Middle frontal gyrus (tissue), 1 donor: ENCODE measurements at regions not wholly inside any gene's neighbourhood (a gene's known extent, or its start where the extent isn't known, plus 50 kb on each side); places are given as distances from the start of the nearest gene placed in this dataset.

Experiments
- DNase-seq: peaks from one replicate; pipeline ENCODE4 v3.0.0-alpha.2; 2015; ENCODE audit warnings: low spot score; ENCODE audit errors: extremely low spot score

DNA sequence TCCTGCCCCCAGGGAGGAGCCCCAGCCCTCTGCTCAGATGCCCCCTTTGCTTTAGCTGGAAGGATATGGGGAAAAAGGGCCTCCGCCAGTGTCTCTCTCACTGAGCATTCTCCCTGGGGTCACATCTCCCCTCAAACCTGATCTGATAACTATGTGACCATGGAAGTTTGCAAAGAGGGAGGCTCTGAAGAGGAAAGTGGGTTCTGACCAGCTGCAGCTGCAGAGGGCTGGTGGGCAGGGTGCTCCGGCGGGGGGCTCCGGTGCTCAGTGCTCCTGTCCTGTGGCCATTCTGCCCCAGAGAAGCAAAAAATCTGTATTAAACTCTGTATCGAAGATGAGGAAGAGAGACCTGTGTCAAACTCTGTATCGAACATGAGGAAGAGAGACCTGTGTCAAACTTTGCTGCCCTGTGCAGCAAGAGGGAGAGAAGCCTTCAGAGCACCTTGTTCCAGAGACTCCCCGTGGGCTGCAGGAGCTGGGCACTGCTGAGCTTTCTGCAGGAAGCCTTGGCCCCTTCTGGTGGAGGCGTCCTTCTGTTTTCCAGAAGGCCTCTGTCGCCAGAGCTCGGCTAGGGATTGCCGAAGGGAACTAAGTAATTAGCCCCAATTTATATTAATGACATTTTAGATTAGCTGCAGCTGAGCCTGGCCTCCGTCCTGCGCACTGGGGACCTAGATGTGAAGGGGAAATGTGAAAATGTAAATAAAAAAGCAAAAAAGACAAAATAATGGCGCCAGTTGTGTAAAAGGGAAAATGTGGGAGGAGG is 186.2 kb upstream of the C1orf174 start:
- no peak for DNase-seq

GRCh38 chr1:4086921-4087320 is 186.8 kb upstream of the C1orf174 start:
- DNase-seq = no peak

GRCh38 chr1:4087530-4088420 is 187.7 kb upstream of the C1orf174 start:
- no peak for DNase-seq

GRCh38 chr1:4088676-4089075 is 188.6 kb upstream of the C1orf174 start:
- DNase-seq = no peak

- no peak for DNase-seq
These were observed 189.5 kb upstream of the C1orf174 start for GRCh38 chr1:4089421-4090175.

- DNase-seq = no peak
These were observed 190.5 kb upstream of the C1orf174 start for GRCh38 chr1:4090556-4090955.

- no peak for DNase-seq
These were observed 191.0 kb upstream of the C1orf174 start for GRCh38 chr1:4090976-4091660.

GRCh38 chr1:4091996-4092395 is 191.9 kb upstream of the C1orf174 start:
- no peak for DNase-seq

DNA sequence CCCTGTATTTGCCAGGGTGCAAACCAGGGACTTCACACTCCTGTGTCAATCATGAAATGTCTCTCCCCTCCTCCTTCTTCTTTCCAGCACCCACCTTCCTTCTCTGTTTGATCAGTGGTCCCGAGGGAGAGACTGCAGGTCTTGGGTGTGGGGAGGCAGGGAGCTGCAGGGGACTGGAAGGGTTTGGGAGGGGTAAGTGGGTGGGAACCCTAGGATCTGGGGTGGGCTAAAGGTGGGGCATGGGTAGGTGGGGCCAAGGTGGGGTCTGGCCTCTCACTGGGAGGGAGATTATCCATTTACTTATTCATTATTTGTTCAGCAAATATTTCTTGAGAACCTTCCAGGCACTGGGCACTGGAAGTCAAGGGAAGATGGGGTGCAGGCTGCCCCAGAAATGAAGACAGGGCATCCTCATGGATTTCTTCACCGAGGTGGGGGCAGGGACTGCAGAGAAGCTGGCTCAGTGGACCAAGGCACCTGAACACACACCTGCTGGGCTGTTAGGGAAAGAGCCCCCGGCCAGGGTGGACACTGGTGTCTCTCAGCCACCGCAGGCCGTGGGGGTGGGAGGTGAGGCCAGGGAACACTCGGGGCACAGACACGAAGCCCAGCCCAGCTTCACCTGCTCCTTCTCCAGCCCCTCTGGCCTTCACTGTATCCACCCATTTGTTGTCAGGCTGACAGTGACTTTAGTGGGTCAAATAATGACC is 193.9 kb upstream of the C1orf174 start:
- no peak for DNase-seq

DNA sequence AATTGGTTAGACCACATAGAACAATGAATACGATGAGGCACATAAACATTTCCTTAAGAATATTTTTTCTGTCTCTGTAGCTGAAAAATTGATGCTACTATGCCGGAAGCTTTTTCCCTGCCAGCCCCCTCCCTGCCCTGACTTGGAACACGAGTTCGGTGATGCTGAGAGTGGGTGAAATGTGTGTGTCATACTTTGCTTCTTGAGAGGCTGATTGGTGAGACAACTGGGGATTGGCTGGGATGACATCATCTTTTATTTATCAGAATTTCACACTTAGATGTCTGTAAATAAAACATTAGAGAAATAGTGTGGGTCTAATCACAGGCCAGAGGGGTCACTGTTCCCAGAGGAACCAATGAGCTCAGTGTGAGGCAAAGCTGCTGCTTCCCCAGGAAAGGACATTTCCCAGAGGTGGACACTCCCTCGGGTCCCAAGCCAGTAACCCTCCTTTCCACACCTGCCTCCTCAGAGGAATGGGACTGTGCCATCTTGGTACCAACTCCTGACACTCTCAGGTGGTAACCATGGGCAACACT is 195.4 kb upstream of the C1orf174 start:
- DNase-seq = no peak

- DNase-seq = no peak
These were observed 201.5 kb upstream of the C1orf174 start for GRCh38 chr1:4101459-4102161.

- no peak for DNase-seq
These were observed 205.3 kb upstream of the C1orf174 start for GRCh38 chr1:4105300-4105880.

DNA sequence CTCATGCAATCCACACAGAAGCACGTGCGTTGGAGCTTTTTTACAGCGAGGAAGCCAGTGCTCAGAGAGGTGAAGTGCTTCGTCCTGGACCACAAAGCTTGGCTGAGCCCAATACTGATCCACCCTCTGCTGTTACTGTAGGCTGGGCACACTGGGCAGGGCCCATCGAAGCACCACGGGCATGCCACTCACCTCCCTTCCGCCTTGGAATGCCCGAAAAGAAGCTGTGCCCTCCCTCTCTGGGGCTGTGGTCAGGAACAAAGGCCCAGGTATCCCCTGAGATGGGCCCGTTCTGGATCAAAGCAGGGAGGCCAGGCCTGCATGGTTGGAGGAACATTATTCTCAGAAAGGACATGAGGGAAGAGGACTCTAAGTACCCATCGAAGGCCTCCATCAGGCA is 206.7 kb upstream of the C1orf174 start:
- DNase-seq = no peak

DNA sequence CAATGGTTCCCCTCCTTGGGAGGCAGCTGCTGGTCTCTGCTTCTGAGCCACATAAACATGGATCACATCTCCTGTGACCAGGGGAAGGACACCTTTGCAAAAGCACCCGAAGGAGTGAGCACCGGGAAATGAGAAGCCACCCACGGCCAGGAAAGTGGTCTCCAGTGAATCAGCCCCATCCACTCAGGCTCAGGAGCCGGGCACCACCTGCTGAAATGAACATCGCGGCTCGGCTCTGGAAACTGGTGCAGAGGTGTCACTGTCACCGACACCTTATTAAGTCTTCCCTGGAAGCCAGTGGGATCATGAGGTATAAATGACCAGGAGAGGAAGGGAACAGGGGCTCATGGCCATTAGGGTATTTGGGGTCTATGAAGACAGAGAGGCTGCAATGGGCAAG is 207.2 kb upstream of the C1orf174 start:
- DNase-seq = no peak

DNA sequence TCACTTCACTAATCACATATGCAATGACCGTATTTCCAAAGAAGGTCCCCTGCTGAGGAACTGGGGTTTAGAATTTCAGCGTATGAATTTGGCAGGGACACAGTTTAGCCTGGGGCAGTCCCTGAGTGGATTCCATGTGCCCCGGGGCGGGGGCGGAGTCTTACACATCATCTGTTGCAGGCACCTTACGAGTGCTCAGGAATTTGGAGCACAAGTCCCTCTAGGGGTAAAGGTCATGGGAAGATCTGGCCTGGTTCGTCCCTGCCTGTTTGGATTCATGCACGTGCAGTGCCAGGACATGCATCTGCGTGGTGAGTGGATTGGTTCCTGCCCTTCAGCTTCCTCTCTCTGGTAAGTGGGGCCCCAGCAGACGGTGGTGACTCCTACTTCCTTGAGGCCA is 208.3 kb upstream of the C1orf174 start:
- DNase-seq = no peak

GRCh38 chr1:4108758-4109627 is 208.9 kb upstream of the C1orf174 start:
- no peak for DNase-seq

- DNase-seq = no peak
These were observed 209.5 kb upstream of the C1orf174 start for GRCh38 chr1:4109628-4109940.

DNA sequence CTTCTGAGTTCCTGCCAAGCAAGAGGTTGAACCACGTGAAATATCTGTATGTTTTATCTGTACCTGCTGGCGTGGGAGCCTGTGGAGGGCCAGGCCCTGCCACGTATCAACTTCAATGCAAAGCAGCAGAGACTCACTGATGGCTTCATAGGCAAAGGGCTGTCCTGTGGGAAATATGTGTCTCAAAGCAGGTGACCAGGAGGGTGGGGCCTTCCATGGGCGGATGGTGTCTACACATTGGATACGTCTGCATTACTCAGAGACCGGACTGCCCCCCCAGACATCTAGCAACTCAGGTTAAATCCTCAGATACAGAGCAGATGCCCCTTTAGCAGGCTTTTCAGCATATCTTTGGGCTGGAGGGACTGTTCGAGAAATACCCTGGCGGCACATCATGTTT is 210.8 kb upstream of the C1orf174 start:
- DNase-seq = no peak

GRCh38 chr1:4113897-4114296 is 213.8 kb upstream of the C1orf174 start:
- DNase-seq = no peak
